Common myeloid progenitor, CD34-positive (primary cell): ENCODE measurements at regions not wholly inside any gene's neighbourhood (a gene's known extent, or its start where the extent isn't known, plus 50 kb on each side); places are given as distances from the start of the nearest gene placed in this dataset.

Source experiments
- CTCF ChIA-PET: fragments of 350-600 bp; sonication (Branson Sonifier 250); formaldehyde crosslinking; loops from one replicate; lab custom pipeline; 2021; ENCODE audit warnings: antibody characterized with exemption; lab: Charles Lee
- POLR2A ChIA-PET: fragments of 350-600 bp; sonication (Branson Sonifier 250); formaldehyde crosslinking; loops from one replicate; lab custom pipeline; 2021; ENCODE audit warnings: antibody characterized with exemption; lab: Charles Lee
- DNase-seq, 3 donors: peaks; one replicate each; pipeline versions ENCODE4 v3.0.0 to v3.0.0-alpha.2; 2013
- H3K27ac ChIP-seq, 2 experiments: 1 replicate in 1 of 2; 2 replicates in 1 of 2; pipeline ENCODE4 v1.7.0; 2013; ENCODE audit warnings: inconsistent platforms in 2 of 2, low read length in 2 of 2, mild to moderate bottlenecking in 2 of 2, low read depth in 1 of 2, moderate library complexity in 1 of 2; ENCODE audit not compliant: severe bottlenecking in 2 of 2, insufficient read depth in 1 of 2, poor library complexity in 1 of 2
- H3K27me3 ChIP-seq, 5 experiments: replicated peaks in 2 of 5; 1 replicate in 3 of 5; 2 replicates in 2 of 5; pipeline versions ENCODE4 v1.6.1 to v1.7.0; 2013; ENCODE audit warnings: low read length in 4 of 5, mild to moderate bottlenecking in 2 of 5, moderate library complexity in 2 of 5, inconsistent platforms in 1 of 5; ENCODE audit not compliant: insufficient read depth in 5 of 5, control insufficient read depth in 4 of 5
- H3K36me3 ChIP-seq, 4 experiments: 1 replicate in 2 of 4; 2 replicates in 2 of 4; pipeline versions ENCODE4 v1.6.1 to v1.7.0; 2013; ENCODE audit warnings: low read length in 3 of 4, control low read depth in 1 of 4, mild to moderate bottlenecking in 1 of 4; ENCODE audit not compliant: control insufficient read depth in 4 of 4, insufficient read depth in 4 of 4
- H3K4me1 ChIP-seq, 4 experiments: 1 replicate in 3 of 4; 2 replicates in 1 of 4; pipeline versions ENCODE4 v1.6.1 to v1.7.1; 2013; ENCODE audit warnings: low read length in 3 of 4, mild to moderate bottlenecking in 3 of 4, control low read depth in 1 of 4, inconsistent platforms in 1 of 4, moderate library complexity in 1 of 4; ENCODE audit not compliant: control insufficient read depth in 4 of 4, insufficient read depth in 4 of 4; ENCODE audit errors: control extremely low read depth in 1 of 4
- H3K4me3 ChIP-seq, 7 experiments: 1 replicate in 4 of 7; 2 replicates in 3 of 7; pipeline versions ENCODE4 v1.5.1 to v1.7.0; 2013; ENCODE audit warnings: mild to moderate bottlenecking in 7 of 7, low read length in 6 of 7, moderate library complexity in 6 of 7, inconsistent platforms in 2 of 7, low read depth in 2 of 7, control low read depth in 1 of 7; ENCODE audit not compliant: insufficient read depth in 4 of 7, control insufficient read depth in 1 of 7; ENCODE audit errors: extremely low read depth in 1 of 7
- H3K9me3 ChIP-seq, 5 experiments: 1 replicate in 4 of 5; 2 replicates in 1 of 5; pipeline versions ENCODE4 v1.6.1 to v1.7.1; 2013; ENCODE audit warnings: low read length in 4 of 5, mild to moderate bottlenecking in 2 of 5, inconsistent platforms in 1 of 5, low read depth in 1 of 5, moderate library complexity in 1 of 5; ENCODE audit not compliant: control insufficient read depth in 4 of 5, insufficient read depth in 2 of 5; ENCODE audit errors: control extremely low read depth in 1 of 5
- whole genome bisulfite sequencing: methylation state at CpG from one replicate; pipeline ENCODE4 v1.1.5; 2013; ENCODE audit not compliant: insufficient coverage; 5-methylcytosine and 5-hydroxymethylcytosine counted together

- H3K9me3 ChIP-seq: peaks cover 0 to 7% (median 0%) of the 10 kb centered on the region in 5 experiments
- no peak for DNase-seq
- no peaks in the 10 kb centered on the region for H3K27me3 ChIP-seq
- POLR2A ChIA-PET: no interaction called here
- no peak overlapping the region for H3K27ac ChIP-seq
- H3K36me3 ChIP-seq: no peaks in the 10 kb centered on the region
- CTCF ChIA-PET: no interaction called here
- no peak overlapping the region for H3K4me3 ChIP-seq
- no peaks in the 10 kb centered on the region for H3K4me1 ChIP-seq
- WGBS: 80% methylated on average over 2 of the region's 3 CpGs
Measured at GRCh38 chr1:102783487-102783886, 324.8 kb downstream of the COL11A1 start.

- DNase-seq: no peak
- POLR2A ChIA-PET: no interaction called here
- CTCF ChIA-PET: no interaction called here
- Histone ChIP-seq H3K4me3 (no peak overlapping the region), H3K27me3 (no peaks in the 10 kb centered on the region), H3K36me3 (no peaks in the 10 kb centered on the region), H3K27ac (no peak overlapping the region), H3K9me3 (peaks cover 0 to 7% (median 0%) of the 10 kb centered on the region in 5 experiments), H3K4me1 (no peaks in the 10 kb centered on the region)
Measured at GRCh38 chr1:102782144-102782543, 326.2 kb downstream of the COL11A1 start.

DNA sequence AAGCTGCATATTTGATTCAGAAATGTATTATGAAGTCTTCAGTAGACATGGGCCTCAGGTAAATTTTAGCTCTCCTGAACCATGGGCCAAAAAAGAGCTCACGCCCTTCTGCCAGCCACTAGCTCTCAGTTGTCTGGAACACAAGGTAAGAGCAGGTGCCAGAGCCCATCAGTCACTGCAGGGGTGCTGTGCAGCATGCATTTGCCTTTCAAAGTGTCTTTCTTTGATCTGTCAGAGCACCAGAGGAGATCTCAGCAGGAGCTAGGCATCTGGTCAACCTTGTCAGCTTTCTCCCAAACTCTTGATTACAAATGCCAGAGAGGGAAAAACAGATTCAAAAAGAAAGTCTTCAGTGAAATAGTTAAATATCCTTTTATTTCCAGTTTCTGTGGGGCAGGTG is 332.3 kb downstream of the COL11A1 start:
- Histone ChIP-seq H3K36me3 (no peaks in the 10 kb centered on the region), H3K9me3 (no peaks in the 10 kb centered on the region), H3K4me1 (peaks cover 0 to 2% (median 0%) of the 10 kb centered on the region in 4 experiments), H3K4me3 (no peak overlapping the region), H3K27ac (no peak overlapping the region), H3K27me3 (no peaks in the 10 kb centered on the region)
- POLR2A ChIA-PET: no interaction called here
- CTCF ChIA-PET: no interaction called here
- no peak for DNase-seq
- 83% methylated on average over 1 of the region's 1 CpG for WGBS

- DNase-seq: no peak
- no peaks in the 10 kb centered on the region for H3K9me3 ChIP-seq
- CTCF ChIA-PET: no interaction called here
Measured at GRCh38 chr1:102772831-102773230, 335.5 kb downstream of the COL11A1 start.

DNA sequence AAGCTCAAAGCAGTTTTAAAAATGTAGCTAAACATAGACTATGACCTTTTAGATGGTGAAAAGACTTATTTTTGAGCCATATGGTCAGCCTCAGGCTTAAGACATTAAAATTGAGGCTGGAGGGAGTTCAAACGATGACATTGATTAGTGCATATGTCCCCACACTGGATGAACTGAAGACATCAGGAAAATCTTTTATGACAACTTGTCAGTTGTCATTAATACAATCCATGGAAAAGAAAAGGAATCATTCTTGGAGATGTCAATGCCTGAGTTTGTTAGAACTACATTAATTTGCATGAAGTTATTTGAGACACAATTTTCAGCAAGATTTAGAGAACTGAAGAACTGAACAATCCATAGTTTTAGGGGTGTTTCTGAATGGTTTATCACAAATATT is 349.9 kb downstream of the COL11A1 start:
- Histone ChIP-seq H3K9me3 (peaks cover 0 to 1% (median 0%) of the 10 kb centered on the region in 5 experiments), H3K36me3 (no peaks in the 10 kb centered on the region), H3K4me1 (no peaks in the 10 kb centered on the region), H3K27me3 (no peaks in the 10 kb centered on the region), H3K4me3 (no peak overlapping the region), H3K27ac (no peak overlapping the region)
- no peak for DNase-seq
- ChIA-PET POLR2A (no interaction called here), CTCF (no interaction called here)
- WGBS: 92% methylated on average over 1 of the region's 1 CpG

More at GRCh38 chr1:102772831-102773230, 335.5 kb downstream of the COL11A1 start:
- POLR2A ChIA-PET: no interaction called here
- H3K27me3 ChIP-seq: no peaks in the 10 kb centered on the region
- no peak overlapping the region for H3K27ac ChIP-seq
- WGBS: 71% methylated on average over 4 of the region's 8 CpGs
- H3K4me3 ChIP-seq: no peak overlapping the region
- H3K36me3 ChIP-seq: no peaks in the 10 kb centered on the region
- peaks cover 0 to 2% (median 0%) of the 10 kb centered on the region in 4 experiments for H3K4me1 ChIP-seq

DNA sequence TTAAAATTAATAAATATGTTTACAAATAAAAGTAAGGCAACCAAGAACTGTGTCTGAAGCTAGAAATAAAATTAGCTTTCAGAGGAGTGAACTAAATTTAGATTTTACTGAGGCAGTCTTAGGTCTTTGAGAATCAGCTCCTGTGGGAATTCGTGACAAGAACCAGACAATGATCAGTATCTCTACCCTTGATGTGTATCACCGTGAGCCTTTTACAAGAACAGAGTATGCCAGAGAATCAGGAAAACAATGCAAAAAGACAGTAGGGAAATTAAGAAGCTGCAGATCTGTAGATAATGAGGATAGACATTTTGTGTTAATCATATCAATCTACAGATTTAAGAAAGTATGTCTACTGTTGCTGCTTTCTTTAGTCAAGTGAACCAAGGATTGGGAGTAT is 351.0 kb downstream of the COL11A1 start:
- Histone ChIP-seq H3K9me3 (peaks cover 0 to 1% (median 0%) of the 10 kb centered on the region in 5 experiments), H3K27ac (no peak overlapping the region), H3K4me3 (no peak overlapping the region), H3K4me1 (no peaks in the 10 kb centered on the region), H3K36me3 (no peaks in the 10 kb centered on the region), H3K27me3 (no peaks in the 10 kb centered on the region)
- 100% methylated on average over 1 of the region's 2 CpGs for WGBS
- ChIA-PET CTCF (no interaction called here), POLR2A (no interaction called here)
- DNase-seq: no peak

- ChIA-PET CTCF (no interaction called here), POLR2A (no interaction called here)
- no peaks in the 10 kb centered on the region for H3K36me3 ChIP-seq
- 100% methylated on average over 1 of the region's 2 CpGs for WGBS
- no peaks in the 10 kb centered on the region for H3K4me1 ChIP-seq
- DNase-seq: no peak
- no peak overlapping the region for H3K4me3 ChIP-seq
- no peak overlapping the region for H3K27ac ChIP-seq
- no peaks in the 10 kb centered on the region for H3K9me3 ChIP-seq
- H3K27me3 ChIP-seq: no peaks in the 10 kb centered on the region
Measured at GRCh38 chr1:102751111-102751510, 357.2 kb downstream of the COL11A1 start.
